SHP77 treated with DMSO at 0.1 percent for 48 hours (cell line): ENCODE measurements at regions not wholly inside any gene's neighbourhood (a gene's known extent, or its start where the extent isn't known, plus 50 kb on each side); places are given as distances from the start of the nearest gene placed in this dataset.

ENCODE experiments used
- DNase-seq: peaks from one replicate; lab custom pipeline; 2025; lab: John Stamatoyannopoulos, UW

GRCh38 chr14:56868660-56869059, 58.4 kb upstream of the OTX2 start:
- no peak for DNase-seq

GRCh38 chr14:56862836-56863235, 52.6 kb upstream of the OTX2 start:
- no peak for DNase-seq

- DNase-seq = no peak
These were observed 50.2 kb upstream of the OTX2 start for GRCh38 chr14:56860441-56860840.
